ENCODE measurements at regions not wholly inside any gene's neighbourhood (a gene's known extent, or its start where the extent isn't known, plus 50 kb on each side); places are given as distances from the start of the nearest gene placed in this dataset.

DNA sequence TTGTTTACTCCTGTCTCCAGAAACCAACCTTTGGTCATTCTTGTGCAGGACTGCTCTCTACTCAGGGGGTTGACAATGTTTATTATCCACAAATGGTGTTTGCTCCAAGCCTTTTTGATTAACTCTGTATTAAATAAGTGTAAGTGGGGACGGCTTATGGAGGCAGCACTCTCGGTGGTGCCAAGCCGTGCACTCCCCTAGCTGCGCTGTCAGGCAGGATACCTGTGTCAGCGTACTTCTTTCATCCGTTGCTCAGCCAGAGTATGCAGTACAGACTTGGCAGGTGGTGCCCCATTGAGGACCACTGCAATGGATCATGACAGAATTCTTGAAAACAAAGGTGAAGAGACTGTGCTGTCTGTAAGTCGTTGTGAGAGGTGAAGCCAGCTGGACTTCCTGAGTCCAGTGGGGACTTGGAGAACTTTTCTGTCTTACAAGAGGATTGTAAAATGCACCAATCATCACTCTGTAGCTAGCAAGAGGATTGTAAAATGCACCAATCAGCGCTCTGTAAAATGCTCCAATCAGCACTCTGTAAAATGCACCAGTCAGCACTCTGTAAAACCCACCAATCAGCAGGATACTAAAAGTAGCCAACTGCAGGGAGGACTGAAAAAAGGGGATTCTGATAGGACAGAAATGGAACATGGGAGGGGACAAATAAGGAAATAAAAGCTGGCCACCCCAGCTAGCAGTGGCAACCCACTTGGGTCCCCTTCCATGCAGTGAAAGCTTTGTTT, 480.0 kb downstream of the MEI4 start:
- no peak for TF ChIP-seq EZH2 (IDR thresholded peaks at IDR 0.05; ENCODE audit: insufficient read depth, poor library complexity, severe bottlenecking)
- TF ChIP-seq EZH2phosphoT487 (IDR thresholded peaks at IDR 0.05; ENCODE audit: insufficient read depth, low read depth) = no peak
